HEK293 (cell line): ENCODE measurements at regions not wholly inside any gene's neighbourhood (a gene's known extent, or its start where the extent isn't known, plus 50 kb on each side); places are given as distances from the start of the nearest gene placed in this dataset.

Experiments
- CTCF ChIA-PET: fragments of 350-600 bp; formaldehyde crosslinking; extraction: SDS; loops from one replicate; lab custom pipeline; 2021; ENCODE audit warnings: antibody characterized with exemption; lab: Yijun Ruan, JAX
- POLR2A ChIA-PET: fragments of 300-600 bp; formaldehyde crosslinking; extraction: SDS; loops from one replicate; lab custom pipeline; 2020; ENCODE audit warnings: antibody characterized with exemption, inconsistent platforms; lab: Yijun Ruan, JAX
- H3K27ac ChIP-seq: fragments of 200-500 bp; sonication (Bioruptor generic); 2 replicates; pipeline ENCODE4 v1.5.1; 2014; ENCODE audit warnings: low read depth, low read length, control low read depth, inconsistent platforms; ENCODE audit errors: extremely low read depth
- H3K36me3 ChIP-seq, 2 experiments: fragments of 200-500 bp in 1 of 2; sonication (Bioruptor generic) in 1 of 2; 1 replicate in 1 of 2; 2 replicates in 1 of 2; pipeline ENCODE4 v1.5.1; 2014 to 2017; ENCODE audit warnings: inconsistent platforms in 2 of 2, low read length in 2 of 2; ENCODE audit not compliant: control insufficient read depth in 2 of 2, insufficient read depth in 1 of 2
- H3K4me1 ChIP-seq: fragments of 200-500 bp; sonication (Bioruptor generic); 2 replicates; pipeline ENCODE4 v1.5.1; 2014; ENCODE audit warnings: mild to moderate bottlenecking, low read length, inconsistent platforms; ENCODE audit not compliant: control insufficient read depth, insufficient read depth
- H3K4me3 ChIP-seq: 2 replicates; pipeline ENCODE4 v1.5.1; 2011; ENCODE audit warnings: low read depth, mild to moderate bottlenecking, control low read depth, low read length, moderate library complexity
- H3K9me3 ChIP-seq: fragments of 200-500 bp; sonication (Bioruptor generic); 2 replicates; pipeline ENCODE4 v1.5.1; 2014; ENCODE audit warnings: low read depth, low read length, inconsistent platforms; ENCODE audit not compliant: control insufficient read depth, insufficient read depth
- EGR2 ChIP-seq: fragments of 450-650 bp; formaldehyde crosslinking; IDR thresholded peaks from 2 replicates; pipeline ENCODE4 v1.5.1; 2016; ENCODE audit warnings: low read depth, missing biosample characterization, missing genetic modification characterization
- GLIS1 ChIP-seq: fragments of 450-650 bp; formaldehyde crosslinking; IDR thresholded peaks from 2 replicates; pipeline ENCODE4 v1.5.1; 2016; ENCODE audit warnings: missing biosample characterization, missing genetic modification characterization
- HIC1 ChIP-seq: fragments of 450-650 bp; formaldehyde crosslinking; IDR thresholded peaks from 2 replicates; pipeline ENCODE4 v1.5.1; 2016; ENCODE audit warnings: missing biosample characterization, missing genetic modification characterization
- IKZF3 ChIP-seq: fragments of 450-650 bp; IDR thresholded peaks from 2 replicates; pipeline ENCODE4 v1.5.0; 2018; ENCODE audit warnings: missing biosample characterization, mild to moderate bottlenecking, missing genetic modification characterization, moderate library complexity
- KLF1 ChIP-seq: fragments of 450-650 bp; formaldehyde crosslinking; IDR thresholded peaks from 2 replicates; pipeline ENCODE4 v1.5.1; 2016; ENCODE audit warnings: missing biosample characterization, missing genetic modification characterization
- KLF16 ChIP-seq: fragments of 450-650 bp; formaldehyde crosslinking; IDR thresholded peaks from 2 replicates; pipeline ENCODE4 v1.5.1; 2017; ENCODE audit warnings: missing biosample characterization, missing genetic modification characterization
- SP7 ChIP-seq: fragments of 450-650 bp; formaldehyde crosslinking; IDR thresholded peaks from 2 replicates; pipeline ENCODE4 v1.5.1; 2016; ENCODE audit warnings: missing biosample characterization, missing genetic modification characterization
- ZBTB17 ChIP-seq: fragments of 450-650 bp; formaldehyde crosslinking; IDR thresholded peaks from 2 replicates; pipeline ENCODE4 v1.5.1; 2016; ENCODE audit warnings: missing biosample characterization, missing genetic modification characterization
- ZBTB44 ChIP-seq: fragments of 450-650 bp; IDR thresholded peaks from 2 replicates; pipeline ENCODE4 v1.5.1; 2018; ENCODE audit warnings: missing biosample characterization, mild to moderate bottlenecking, missing genetic modification characterization
- ZEB2 ChIP-seq: fragments of 450-650 bp; formaldehyde crosslinking; IDR thresholded peaks from 2 replicates; pipeline ENCODE4 v1.5.1; 2016; ENCODE audit warnings: missing biosample characterization, missing genetic modification characterization
- ZNF133 ChIP-seq: fragments of 450-650 bp; formaldehyde crosslinking; IDR thresholded peaks from 2 replicates; pipeline ENCODE4 v1.5.1; 2016; ENCODE audit warnings: missing biosample characterization, missing genetic modification characterization
- ZNF184 ChIP-seq: fragments of 450-650 bp; IDR thresholded peaks from 2 replicates; pipeline ENCODE4 v1.5.1; 2018; ENCODE audit warnings: missing biosample characterization, mild to moderate bottlenecking, missing genetic modification characterization
- ZNF202 ChIP-seq: fragments of 450-650 bp; formaldehyde crosslinking; IDR thresholded peaks from 2 replicates; pipeline ENCODE4 v1.5.1; 2016; ENCODE audit warnings: missing biosample characterization, missing genetic modification characterization, borderline replicate concordance
- ZNF274 ChIP-seq, 2 experiments: fragments of 200-500 bp in 1 of 2; fragments of 450-650 bp in 1 of 2; sonication (Bioruptor generic) in 1 of 2; formaldehyde crosslinking in 1 of 2; IDR thresholded peaks; 2 replicates each; pipeline versions ENCODE4 v1.5.1 to v1.6.1; 2014 to 2016; ENCODE audit warnings: borderline replicate concordance in 1 of 2, inconsistent platforms in 1 of 2, low read length in 1 of 2, missing biosample characterization in 1 of 2, missing genetic modification characterization in 1 of 2
- ZNF280C ChIP-seq: fragments of 450-650 bp; formaldehyde crosslinking; IDR thresholded peaks from 2 replicates; pipeline ENCODE4 v1.5.1; 2016; ENCODE audit warnings: missing biosample characterization, missing genetic modification characterization
- ZNF335 ChIP-seq: fragments of 450-650 bp; formaldehyde crosslinking; conservative IDR thresholded peaks from 2 replicates; pipeline ENCODE4 v1.5.1; 2016; ENCODE audit warnings: missing biosample characterization, missing genetic modification characterization
- ZNF398 ChIP-seq: fragments of 450-650 bp; formaldehyde crosslinking; IDR thresholded peaks from 2 replicates; pipeline ENCODE4 v1.5.1; 2017; ENCODE audit warnings: missing biosample characterization, missing genetic modification characterization
- ZNF521 ChIP-seq: fragments of 450-650 bp; formaldehyde crosslinking; IDR thresholded peaks from 2 replicates; pipeline ENCODE4 v1.5.1; 2017; ENCODE audit warnings: missing biosample characterization, mild to moderate bottlenecking, missing genetic modification characterization
- ZNF580 ChIP-seq: fragments of 450-650 bp; formaldehyde crosslinking; IDR thresholded peaks from 2 replicates; pipeline ENCODE4 v1.5.1; 2016; ENCODE audit warnings: missing biosample characterization, missing genetic modification characterization
- ZNF585B ChIP-seq: fragments of 450-650 bp; formaldehyde crosslinking; IDR thresholded peaks from 2 replicates; pipeline ENCODE4 v1.5.1; 2016; ENCODE audit warnings: missing biosample characterization, missing genetic modification characterization
- ZNF639 ChIP-seq: fragments of 450-650 bp; formaldehyde crosslinking; IDR thresholded peaks from 2 replicates; pipeline ENCODE4 v1.5.1; 2016; ENCODE audit warnings: missing biosample characterization, missing genetic modification characterization
- ZNF701 ChIP-seq: fragments of 450-650 bp; formaldehyde crosslinking; IDR thresholded peaks from 2 replicates; pipeline ENCODE4 v1.5.1; 2016; ENCODE audit warnings: missing biosample characterization, missing genetic modification characterization
- ZNF830 ChIP-seq: fragments of 450-650 bp; IDR thresholded peaks from 2 replicates; pipeline ENCODE4 v1.5.0; 2018; ENCODE audit warnings: missing biosample characterization, missing genetic modification characterization, low read depth, mild to moderate bottlenecking, moderate library complexity
- ZSCAN5A ChIP-seq: fragments of 450-650 bp; formaldehyde crosslinking; IDR thresholded peaks from 2 replicates; pipeline ENCODE4 v1.5.1; 2016; ENCODE audit warnings: missing biosample characterization, missing genetic modification characterization
- ZXDB ChIP-seq: fragments of 450-650 bp; formaldehyde crosslinking; IDR thresholded peaks from 2 replicates; pipeline ENCODE4 v1.5.1; 2016; ENCODE audit warnings: missing biosample characterization, missing genetic modification characterization

- no peak for TF ChIP-seq ZNF280C (tag by site-specific recombination)
- peak; percentile 26; the same call in 1 of the 2 replicates for TF ChIP-seq ZBTB17 (tag by site-specific recombination)
- TF ChIP-seq ZBTB44 (tag by site-specific recombination): peak; percentile 74
- TF ChIP-seq ZNF398 (tag by site-specific recombination): peak; percentile 84
- peak; percentile 86 for TF ChIP-seq EGR2
- no peak for TF ChIP-seq KLF16 (tag by site-specific recombination)
- no peak for TF ChIP-seq ZNF133 (tag by site-specific recombination)
- TF ChIP-seq ZSCAN5A (tag by site-specific recombination): no peak
- TF ChIP-seq ZNF335 (tag by site-specific recombination): no peak; the same call in 1 of the 2 replicates
- 0 out of 2 replicates have a peak, but pooled peaks have one; percentile 48 for TF ChIP-seq IKZF3 (tag by site-specific recombination)
- no peak for TF ChIP-seq ZNF580 (tag by site-specific recombination)
- TF ChIP-seq ZXDB: peak; percentile 32; the same call in 1 of the 2 replicates
- TF ChIP-seq ZNF184 (tag by site-specific recombination): no peak
- peak; percentile 20; the same call in 1 of the 2 replicates for TF ChIP-seq KLF1 (tag by site-specific recombination)
- peak; percentile 59 for TF ChIP-seq ZEB2 (tag by site-specific recombination)
- TF ChIP-seq ZNF585B (tag by site-specific recombination): no peak
- TF ChIP-seq ZNF830 (tag by site-specific recombination): no peak
- peak; percentile 87 for TF ChIP-seq GLIS1 (tag by site-specific recombination)
Observed at GRCh38 chr9:38227061-38227540, 158.1 kb upstream of the SHB start (continued).

- Histone ChIP-seq H3K4me1 (peaks cover 12% of the 10 kb centered on the region; the same call in 1 of the 2 replicates), H3K4me3 (peak overlapping the region; percentile 6), H3K9me3 (no peaks in the 10 kb centered on the region), H3K36me3 (no peaks in the 10 kb centered on the region), H3K27ac (no peak overlapping the region)
- ChIA-PET POLR2A (interaction anchor here (0.6 to 0.8 kb wide), 2 partner anchors 8 to 9 kb away, joined by 3 read pairs; no protein-coding TSS in a partner anchor), CTCF (interaction anchor here (0.6 to 1.0 kb wide), 5 partner anchors 9 to 650 kb away, joined by 3 to 4 read pairs (median 3); partner anchors contain the start of gene FBXO10)
- TF ChIP-seq ZNF521 (tag by site-specific recombination) (no peak), ZNF202 (tag by site-specific recombination) (no peak), ZNF639 (tag by site-specific recombination) (no peak), HIC1 (no peak), EGR2 (peak; percentile 28; the same call in 1 of the 2 replicates), KLF1 (tag by site-specific recombination) (peak; percentile 36; the same call in 1 of the 2 replicates), ZNF274 (IDR thresholded peaks at IDR 0.05; ENCODE audit: low read length) (no peak), ZNF274 (tag by site-specific recombination; IDR thresholded peaks at IDR 0.05; ENCODE audit: borderline replicate concordance) (no peak), SP7 (0 out of 2 replicates have a peak, but pooled peaks have one; percentile 30), ZNF701 (tag by site-specific recombination) (no peak)
Observed at GRCh38 chr9:38226491-38226951, 157.5 kb upstream of the SHB start.
